ENCODE measurements at regions not wholly inside any gene's neighbourhood (a gene's known extent, or its start where the extent isn't known, plus 50 kb on each side); places are given as distances from the start of the nearest gene placed in this dataset.
"Not testable (repeated sequence)": the region's sequence is repeated elsewhere in the genome, so short reads cannot be mapped to it uniquely, and the experiment has no call there.

GRCh38 chr2:39583781-39584180, 81.9 kb upstream of the TMEM178A start:
- DNase-seq, result no peak

GRCh38 chr2:39584283-39584965, 81.3 kb upstream of the TMEM178A start:
- DNase-seq, result no peak

GRCh38 chr2:39585531-39585930, 80.2 kb upstream of the TMEM178A start:
- DNase-seq, result not testable (repeated sequence)

- no peak for DNase-seq
These were observed 78.5 kb upstream of the TMEM178A start for GRCh38 chr2:39587168-39587567.

- no peak for DNase-seq
These were observed 78.1 kb upstream of the TMEM178A start for GRCh38 chr2:39587641-39588040.

GRCh38 chr2:39593439-39594393, 72.0 kb upstream of the TMEM178A start:
- DNase-seq, result peak; percentile 31 to 40

GRCh38 chr2:39595116-39595515, 70.6 kb upstream of the TMEM178A start:
- DNase-seq, result no peak

GRCh38 chr2:39597314-39597713, 68.4 kb upstream of the TMEM178A start:
- DNase-seq, result no peak

GRCh38 chr2:39602616-39603015, 63.1 kb upstream of the TMEM178A start:
- no peak for DNase-seq

- DNase-seq, result peak; percentile 48 to 79
These were observed 62.3 kb upstream of the TMEM178A start for GRCh38 chr2:39603436-39603835.

GRCh38 chr2:39604866-39605265, 60.9 kb upstream of the TMEM178A start:
- no peak for DNase-seq

- no peak for DNase-seq
These were observed 59.1 kb upstream of the TMEM178A start for GRCh38 chr2:39606585-39606984.

- DNase-seq, result no peak
These were observed 58.0 kb upstream of the TMEM178A start for GRCh38 chr2:39607538-39608262.

- no peak for DNase-seq
These were observed 57.5 kb upstream of the TMEM178A start for GRCh38 chr2:39608263-39608575.

GRCh38 chr2:39608686-39609441, 56.9 kb upstream of the TMEM178A start:
- peak; percentile 66 to 85 for DNase-seq

GRCh38 chr2:39609917-39610316, 55.8 kb upstream of the TMEM178A start:
- no peak for DNase-seq

- no peak for DNase-seq
These were observed 50.0 kb upstream of the TMEM178A start for GRCh38 chr2:39615675-39616074.
